HG02763 (cell line): ENCODE measurements at regions not wholly inside any gene's neighbourhood (a gene's known extent, or its start where the extent isn't known, plus 50 kb on each side); places are given as distances from the start of the nearest gene placed in this dataset.
A peak's percentile ranks its signal among the peaks of the same experiment; 100 is the strongest.

ENCODE experiments used
- ATAC-seq: cut with Tn5 transposase; IDR thresholded peaks from one replicate; pipeline ENCODE4 v1.9.1; 2021; ENCODE audit warnings: mild to moderate bottlenecking, moderate library complexity; ENCODE audit not compliant: unreplicated experiment

DNA sequence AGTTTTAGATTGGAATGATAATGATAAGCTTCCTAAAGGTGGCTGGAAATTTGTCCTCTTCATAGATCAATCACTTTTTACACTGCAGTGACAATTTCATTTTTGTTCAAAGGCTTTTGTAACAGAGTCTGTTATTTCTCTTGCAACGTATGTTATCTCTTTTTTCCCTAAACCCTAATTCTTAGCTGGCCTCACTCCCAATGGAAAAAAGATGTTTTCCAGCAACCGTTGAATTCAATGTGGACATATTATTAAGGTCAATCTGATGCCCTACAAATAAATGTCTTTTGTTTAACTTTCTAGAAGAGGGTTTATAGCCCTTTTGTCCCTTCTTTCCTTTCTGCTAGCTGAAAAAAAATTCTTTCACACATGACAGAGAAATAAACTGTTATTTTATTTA lies 192.7 kb upstream of the NWD2 start:
- no peak for ATAC-seq

DNA sequence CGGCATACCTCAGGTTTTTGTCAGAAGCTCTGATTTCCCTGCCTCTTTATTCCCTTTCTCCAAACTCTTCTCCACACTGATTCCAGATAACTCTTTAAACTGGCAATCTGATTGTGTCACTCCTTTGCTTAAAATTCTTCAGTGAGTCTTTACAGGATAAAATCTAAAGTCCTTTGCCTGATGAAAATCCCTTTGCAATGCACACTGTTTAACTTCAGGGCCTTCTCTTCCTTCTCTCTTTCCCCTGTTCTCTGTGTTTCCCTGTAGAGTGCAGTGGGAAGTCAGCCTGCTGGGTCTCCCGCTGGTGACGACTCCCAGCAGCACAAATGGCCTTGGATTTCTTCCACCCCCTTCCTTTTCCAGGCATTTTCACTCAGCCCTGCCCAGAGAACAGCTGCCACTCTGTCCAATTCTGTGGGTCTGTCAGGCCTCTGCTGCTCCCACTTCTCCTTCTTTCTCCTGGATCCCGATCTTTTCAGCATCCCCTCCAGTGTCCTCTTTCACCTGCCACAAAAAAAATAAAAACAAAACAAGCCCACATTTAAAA lies 189.9 kb upstream of the NWD2 start:
- no peak for ATAC-seq

DNA sequence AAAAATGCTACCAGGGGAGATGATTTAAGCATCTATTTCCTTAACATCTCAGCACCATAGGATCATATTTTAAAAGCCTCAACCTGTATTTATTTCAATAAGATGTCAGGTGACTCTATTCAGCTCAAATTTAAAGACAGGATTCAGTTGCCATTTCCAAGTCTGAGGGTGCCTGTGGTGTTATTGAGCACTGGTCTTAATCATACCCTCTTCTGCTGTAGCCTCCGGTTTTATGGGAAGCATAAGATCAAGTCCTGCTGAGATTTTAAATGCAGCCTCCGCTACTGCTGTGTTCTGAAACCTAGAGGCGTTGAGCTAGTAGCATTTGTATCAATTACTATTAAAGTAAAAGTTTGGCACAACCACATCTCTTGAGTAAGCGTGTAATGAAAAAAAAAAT lies 185.7 kb upstream of the NWD2 start:
- no peak for ATAC-seq

DNA sequence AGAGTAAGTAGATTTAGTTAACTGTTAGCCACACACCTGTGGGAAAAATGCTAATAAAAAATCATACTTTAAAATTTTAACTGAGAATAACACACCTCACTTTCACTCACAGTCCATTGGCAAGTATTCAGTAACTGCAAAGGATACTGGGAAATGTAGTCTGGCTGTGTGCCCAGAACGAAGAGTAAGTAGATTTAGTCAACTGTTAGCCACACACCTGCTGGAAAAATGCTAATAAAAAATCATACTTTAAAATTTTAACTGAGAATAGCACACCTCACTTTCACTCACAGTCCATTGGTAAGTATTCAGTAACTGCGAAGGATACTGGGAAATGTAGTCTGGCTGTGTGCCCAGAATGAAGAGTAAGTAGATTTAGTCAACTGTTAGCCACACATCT lies 178.4 kb upstream of the NWD2 start:
- ATAC-seq, result no peak

DNA sequence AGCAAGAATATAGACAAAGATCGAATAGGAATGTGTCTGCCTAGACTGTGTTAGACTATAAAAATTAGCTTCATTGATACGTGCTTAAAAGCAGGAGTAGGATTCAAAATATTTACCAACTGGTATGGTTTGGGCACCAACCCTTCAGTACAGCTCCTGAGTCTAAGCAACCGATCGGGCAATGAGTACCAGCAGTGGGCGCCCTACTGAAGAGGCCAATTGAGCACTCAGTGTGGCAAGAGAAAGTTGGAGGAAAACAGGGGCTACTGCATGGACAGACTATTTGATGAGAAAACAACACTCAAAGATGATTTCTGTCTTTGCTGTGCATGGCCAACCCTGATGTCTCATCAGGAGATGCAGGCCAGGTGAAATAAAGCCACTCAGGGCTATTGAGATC lies 176.0 kb upstream of the NWD2 start:
- ATAC-seq, result no peak

DNA sequence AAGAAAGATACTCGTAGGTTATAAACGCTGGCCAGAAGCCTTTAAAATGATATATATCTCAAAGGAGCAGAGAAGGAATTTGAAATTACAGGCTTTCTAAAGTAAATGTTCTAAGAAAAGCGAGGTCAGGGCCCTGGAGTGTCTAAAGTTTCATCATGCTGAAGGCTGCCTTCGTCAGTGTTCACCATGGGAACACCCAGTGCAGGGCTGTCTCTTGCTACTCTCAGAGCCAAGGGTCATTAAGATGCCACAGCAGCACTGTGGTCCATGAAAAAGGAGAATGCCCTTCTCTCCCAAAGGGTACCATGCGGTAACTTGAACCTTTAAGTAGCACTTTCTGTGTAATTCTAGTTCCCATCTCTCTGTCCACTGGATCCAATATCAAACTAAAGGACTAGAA lies 174.5 kb upstream of the NWD2 start:
- ATAC-seq, result no peak

DNA sequence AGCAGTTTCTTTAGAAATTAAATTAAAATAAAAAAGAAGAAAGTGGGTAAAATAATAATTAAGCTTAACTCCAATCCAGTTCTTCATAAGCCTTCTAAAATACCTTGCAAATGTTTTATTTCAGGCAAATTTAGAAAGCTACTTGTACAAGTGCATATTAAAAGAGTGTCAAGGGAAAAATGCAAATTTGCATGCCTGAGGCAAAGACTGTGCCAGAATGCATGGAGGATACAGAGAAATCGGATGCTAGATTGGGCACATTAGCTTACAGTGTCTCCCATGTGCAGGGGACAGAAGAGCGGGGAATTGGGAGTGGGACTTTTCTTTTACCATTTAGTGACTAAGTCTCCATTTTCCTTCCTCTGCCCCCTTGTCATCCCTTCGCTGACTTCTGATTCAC lies 173.0 kb upstream of the NWD2 start:
- no peak for ATAC-seq

- ATAC-seq, result no peak
Measured at GRCh38 chr4:37073226-37073840, 171.2 kb upstream of the NWD2 start.

DNA sequence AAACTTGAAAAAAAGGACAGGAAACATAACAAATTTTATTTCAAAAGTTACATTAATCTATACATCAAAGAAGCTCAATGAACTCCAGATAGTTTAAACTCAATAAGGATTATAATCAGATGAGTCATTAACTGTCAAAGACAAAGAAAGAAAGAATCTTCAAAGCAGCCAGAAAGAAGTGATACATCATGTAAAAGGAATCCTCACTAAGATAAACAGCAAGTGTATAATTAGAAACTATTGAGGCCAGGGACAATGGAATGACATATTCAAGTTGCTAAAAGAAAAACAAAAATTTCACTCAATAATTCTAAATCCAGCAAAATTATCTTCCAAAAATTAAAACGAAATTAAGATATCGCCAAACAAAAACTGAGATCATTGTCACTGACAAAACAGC lies 161.6 kb upstream of the NWD2 start:
- no peak for ATAC-seq

DNA sequence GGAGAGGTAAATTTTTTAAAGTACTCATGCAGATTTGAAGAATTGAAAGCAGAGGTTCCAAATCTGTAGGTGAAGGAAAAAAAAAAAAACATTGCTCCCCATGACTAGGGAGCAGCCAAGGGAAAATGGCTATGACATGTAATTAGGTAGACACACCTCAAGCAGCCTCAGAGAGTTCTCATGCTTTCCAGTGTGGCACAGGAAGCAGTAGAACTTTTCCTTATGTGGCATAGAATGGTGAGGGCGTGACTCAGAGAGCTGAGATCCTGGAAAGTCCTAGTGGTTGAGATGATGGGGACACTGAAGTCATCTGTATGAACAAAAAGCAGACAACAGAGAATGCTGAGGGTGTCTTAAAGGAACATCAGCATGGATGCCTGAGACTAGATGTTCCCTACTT lies 148.6 kb upstream of the NWD2 start:
- ATAC-seq, result no peak

- ATAC-seq, result no peak
Measured at GRCh38 chr4:37101182-37101581, 143.4 kb upstream of the NWD2 start.

GRCh38 chr4:37101686-37102085 lies 142.9 kb upstream of the NWD2 start:
- ATAC-seq, result no peak

DNA sequence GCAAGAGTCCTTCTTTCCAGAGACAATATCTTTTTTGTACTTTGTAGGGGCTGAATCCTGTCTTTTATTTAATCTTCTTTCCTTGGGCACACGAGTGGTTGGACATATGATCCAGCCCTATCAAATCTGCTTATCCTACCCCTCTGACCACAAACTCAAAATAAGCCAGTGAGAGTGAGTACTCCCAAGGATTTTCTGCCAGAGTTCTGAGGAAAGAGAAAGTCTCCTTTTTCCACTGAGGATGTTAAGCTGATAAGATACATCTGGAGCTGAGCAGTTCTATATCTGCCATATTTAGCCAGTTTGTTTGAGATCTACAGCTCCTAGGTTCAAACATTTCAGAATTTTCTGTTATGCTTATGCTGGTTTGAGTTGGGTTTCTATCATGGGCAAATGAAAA lies 134.8 kb upstream of the NWD2 start:
- ATAC-seq, result no peak

- no peak for ATAC-seq
Measured at GRCh38 chr4:37124800-37125199, 119.7 kb upstream of the NWD2 start.

DNA sequence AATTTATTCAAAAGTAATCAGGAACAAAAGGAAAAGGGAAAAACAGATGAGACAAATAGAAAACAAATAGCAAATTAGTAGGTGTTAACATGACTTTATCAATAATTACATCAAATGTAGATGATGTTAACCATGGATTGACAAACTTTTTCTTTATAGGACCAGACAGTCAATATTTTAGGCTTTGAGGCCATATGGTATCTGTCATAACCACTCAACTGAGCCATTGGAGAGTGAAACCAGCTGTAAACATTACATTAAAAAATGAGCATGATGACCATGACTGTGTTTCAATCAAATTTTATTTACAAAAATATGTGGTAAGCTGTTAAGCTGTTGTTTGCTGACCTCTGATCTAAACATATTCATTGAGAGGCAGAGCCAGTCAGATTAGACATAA lies 118.5 kb upstream of the NWD2 start:
- no peak for ATAC-seq

GRCh38 chr4:37130465-37130864 lies 114.1 kb upstream of the NWD2 start:
- ATAC-seq, result no peak

GRCh38 chr4:37132351-37132974 lies 112.1 kb upstream of the NWD2 start:
- ATAC-seq, result no peak

DNA sequence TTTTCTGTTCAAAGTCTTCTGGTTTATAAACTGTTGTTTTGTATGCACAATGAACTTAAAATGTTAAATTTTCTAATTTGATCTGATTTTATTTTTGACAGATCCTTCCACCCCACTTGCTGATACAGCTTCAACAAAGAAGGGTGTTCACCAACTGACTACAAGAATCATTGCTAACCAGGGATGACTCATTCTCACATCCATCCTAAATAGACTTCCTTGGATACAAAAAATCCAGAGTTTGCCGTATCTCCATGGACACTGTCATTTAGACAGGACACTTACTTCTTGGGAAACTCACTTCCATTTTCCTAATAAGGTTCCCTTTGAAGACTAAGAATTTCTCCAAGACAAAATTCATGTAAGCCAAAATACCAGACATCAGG lies 111.6 kb upstream of the NWD2 start:
- ATAC-seq, result no peak

GRCh38 chr4:37138019-37138653 lies 106.4 kb upstream of the NWD2 start:
- peak; percentile 81 for ATAC-seq

GRCh38 chr4:37138789-37139188 lies 105.8 kb upstream of the NWD2 start:
- ATAC-seq, result peak; percentile 48

- no peak for ATAC-seq
Measured at GRCh38 chr4:37139987-37140386, 104.6 kb upstream of the NWD2 start.

- ATAC-seq, result no peak
Measured at GRCh38 chr4:37146260-37146659, 98.3 kb upstream of the NWD2 start.
